Chondrocyte (in vitro differentiated cells): ENCODE measurements at regions not wholly inside any gene's neighbourhood (a gene's known extent, or its start where the extent isn't known, plus 50 kb on each side); places are given as distances from the start of the nearest gene placed in this dataset.

Experiments used
- DNase-seq: peaks from one replicate; pipeline ENCODE4 v3.0.0; 2021; ENCODE audit warnings: mixed read lengths, low spot score
- H3K27ac Mint-ChIP-seq: one replicate; pipeline ENCODE4 v1.8.0; 2021; ENCODE audit warnings: mild to moderate bottlenecking, moderate library complexity, mixed read lengths; ENCODE audit not compliant: unreplicated experiment
- H3K27me3 Mint-ChIP-seq: 2 replicates; pipeline ENCODE4 v1.8.0; 2021; ENCODE audit warnings: low read depth, mixed read lengths
- H3K36me3 Mint-ChIP-seq: 2 replicates; pipeline ENCODE4 v1.8.0; 2021; ENCODE audit warnings: low read depth, mixed read lengths
- H3K4me1 Mint-ChIP-seq: 2 replicates; pipeline ENCODE4 v1.8.0; 2021; ENCODE audit warnings: low read depth, mild to moderate bottlenecking, mixed read lengths
- H3K4me3 Mint-ChIP-seq: one replicate; pipeline ENCODE4 v1.8.0; 2021; ENCODE audit warnings: mild to moderate bottlenecking, moderate library complexity, mixed read lengths; ENCODE audit not compliant: unreplicated experiment
- H3K9me3 Mint-ChIP-seq: 2 replicates; pipeline ENCODE4 v1.8.0; 2021; ENCODE audit warnings: low read depth, mixed read lengths
- CTCF ChIP-seq: fragments of 200-600 bp; sonication (generic); IDR thresholded peaks from 2 replicates; pipeline ENCODE4 v1.5.0; 2021; ENCODE audit warnings: antibody characterized with exemption, mild to moderate bottlenecking, moderate library complexity

GRCh38 chr12:5348491-5348890, 83.4 kb upstream of the NTF3 start:
- H3K4me3 Mint-ChIP-seq, result no peak overlapping the region
- no peaks in the 10 kb centered on the region for H3K4me1 Mint-ChIP-seq

GRCh38 chr12:5364036-5364770, 67.7 kb upstream of the NTF3 start:
- peaks cover 3% of the 10 kb centered on the region for H3K9me3 Mint-ChIP-seq
- TF ChIP-seq CTCF, result no peak
- no peak for DNase-seq
- no peaks in the 10 kb centered on the region for H3K4me1 Mint-ChIP-seq
- H3K27ac Mint-ChIP-seq, result no peak overlapping the region
- no peaks in the 10 kb centered on the region for H3K36me3 Mint-ChIP-seq
- H3K27me3 Mint-ChIP-seq, result peaks cover 10% of the 10 kb centered on the region
- no peak overlapping the region for H3K4me3 Mint-ChIP-seq

More at GRCh38 chr12:5348491-5348890, 83.4 kb upstream of the NTF3 start:
- Mint-ChIP-seq H3K27me3 (peaks cover 27% of the 10 kb centered on the region), H3K27ac (no peak overlapping the region), H3K36me3 (peaks cover 4% of the 10 kb centered on the region), H3K9me3 (peaks cover 21% of the 10 kb centered on the region)
- no peak for TF ChIP-seq CTCF
- no peak for DNase-seq

- peaks cover 3% of the 10 kb centered on the region for H3K9me3 Mint-ChIP-seq
- H3K27me3 Mint-ChIP-seq, result peaks cover 19% of the 10 kb centered on the region
- H3K4me1 Mint-ChIP-seq, result no peaks in the 10 kb centered on the region
- DNase-seq, result no peak
- no peak for TF ChIP-seq CTCF
- H3K4me3 Mint-ChIP-seq, result no peak overlapping the region
- H3K27ac Mint-ChIP-seq, result no peak overlapping the region
- H3K36me3 Mint-ChIP-seq, result no peaks in the 10 kb centered on the region
These were observed 62.6 kb upstream of the NTF3 start for GRCh38 chr12:5369298-5369697.

- H3K27me3 Mint-ChIP-seq, result peaks cover 12% of the 10 kb centered on the region
- no peaks in the 10 kb centered on the region for H3K36me3 Mint-ChIP-seq
- no peaks in the 10 kb centered on the region for H3K4me1 Mint-ChIP-seq
- DNase-seq, result no peak
- H3K27ac Mint-ChIP-seq, result no peak overlapping the region
- H3K9me3 Mint-ChIP-seq, result peaks cover 2% of the 10 kb centered on the region
- H3K4me3 Mint-ChIP-seq, result no peak overlapping the region
- no peak for TF ChIP-seq CTCF
These were observed 60.3 kb upstream of the NTF3 start for GRCh38 chr12:5371631-5372030.

GRCh38 chr12:5374713-5375112, 57.2 kb upstream of the NTF3 start:
- no peak overlapping the region for H3K4me3 Mint-ChIP-seq
- H3K27me3 Mint-ChIP-seq, result peaks cover 9% of the 10 kb centered on the region
- H3K4me1 Mint-ChIP-seq, result no peaks in the 10 kb centered on the region
- H3K36me3 Mint-ChIP-seq, result no peaks in the 10 kb centered on the region
- DNase-seq, result no peak
- no peak overlapping the region for H3K27ac Mint-ChIP-seq
- H3K9me3 Mint-ChIP-seq, result peaks cover 2% of the 10 kb centered on the region
- TF ChIP-seq CTCF, result no peak
